Amygdala (tissue), 56 donors: ENCODE measurements at regions not wholly inside any gene's neighbourhood (a gene's known extent, or its start where the extent isn't known, plus 50 kb on each side); places are given as distances from the start of the nearest gene placed in this dataset.
"Not testable (repeated sequence)": the region's sequence is repeated elsewhere in the genome, so short reads cannot be mapped to it uniquely, and the experiment has no call there.

ENCODE experiments used
- DNase-seq, 56 donors: peaks; one replicate each; lab custom pipeline; 2025; lab: John Stamatoyannopoulos, UW

GRCh38 chr3:18195836-18196235 lies 229.3 kb downstream of the SATB1 start:
- no peak for DNase-seq

GRCh38 chr3:18194431-18194830 lies 230.7 kb downstream of the SATB1 start:
- DNase-seq, result no peak

GRCh38 chr3:18190646-18191045 lies 234.5 kb downstream of the SATB1 start:
- DNase-seq, result no peak

- no peak for DNase-seq
Measured at GRCh38 chr3:18189282-18190050, 235.7 kb downstream of the SATB1 start.

GRCh38 chr3:18188491-18188890 lies 236.6 kb downstream of the SATB1 start:
- no peak for DNase-seq

- DNase-seq, result no peak
Measured at GRCh38 chr3:18185624-18186023, 239.5 kb downstream of the SATB1 start.

- not testable (repeated sequence) for DNase-seq
Measured at GRCh38 chr3:18182923-18183322, 242.2 kb downstream of the SATB1 start.

GRCh38 chr3:18179521-18179920 lies 245.6 kb downstream of the SATB1 start:
- DNase-seq, result no peak

- DNase-seq, result no peak
Measured at GRCh38 chr3:18177271-18177670, 247.9 kb downstream of the SATB1 start.

GRCh38 chr3:18173891-18174290 lies 251.2 kb downstream of the SATB1 start:
- DNase-seq, result not testable (repeated sequence)

- DNase-seq, result no peak
Measured at GRCh38 chr3:18159681-18160080, 265.5 kb downstream of the SATB1 start.

- no peak for DNase-seq
Measured at GRCh38 chr3:18153571-18154173, 271.5 kb downstream of the SATB1 start.

- no peak for DNase-seq
Measured at GRCh38 chr3:18151199-18151598, 273.9 kb downstream of the SATB1 start.

GRCh38 chr3:18149935-18150334 lies 275.2 kb downstream of the SATB1 start:
- no peak for DNase-seq

GRCh38 chr3:18149386-18149785 lies 275.8 kb downstream of the SATB1 start:
- no peak for DNase-seq

- DNase-seq, result no peak
Measured at GRCh38 chr3:18144571-18144970, 280.6 kb downstream of the SATB1 start.

GRCh38 chr3:18143258-18143780 lies 281.8 kb downstream of the SATB1 start:
- no peak for DNase-seq

- DNase-seq, result no peak
Measured at GRCh38 chr3:18137958-18138357, 287.2 kb downstream of the SATB1 start.

GRCh38 chr3:18135060-18135814 lies 289.9 kb downstream of the SATB1 start:
- no peak for DNase-seq

GRCh38 chr3:18134386-18135059 lies 290.6 kb downstream of the SATB1 start:
- DNase-seq, result no peak

- no peak for DNase-seq
Measured at GRCh38 chr3:18132991-18133390, 292.1 kb downstream of the SATB1 start.
